Erythroblast (primary cell): ENCODE measurements at regions not wholly inside any gene's neighbourhood (a gene's known extent, or its start where the extent isn't known, plus 50 kb on each side); places are given as distances from the start of the nearest gene placed in this dataset.

Experiments
- GATA1 ChIP-seq: IDR thresholded peaks from 2 replicates; pipeline ENCODE4 v1.6.1; 2011; ENCODE audit warnings: low read depth, mild to moderate bottlenecking, control low read depth, low read length, moderate library complexity
- POLR2A ChIP-seq: IDR thresholded peaks from 2 replicates; pipeline ENCODE4 v1.6.1; 2011; ENCODE audit warnings: mild to moderate bottlenecking, low read length

DNA sequence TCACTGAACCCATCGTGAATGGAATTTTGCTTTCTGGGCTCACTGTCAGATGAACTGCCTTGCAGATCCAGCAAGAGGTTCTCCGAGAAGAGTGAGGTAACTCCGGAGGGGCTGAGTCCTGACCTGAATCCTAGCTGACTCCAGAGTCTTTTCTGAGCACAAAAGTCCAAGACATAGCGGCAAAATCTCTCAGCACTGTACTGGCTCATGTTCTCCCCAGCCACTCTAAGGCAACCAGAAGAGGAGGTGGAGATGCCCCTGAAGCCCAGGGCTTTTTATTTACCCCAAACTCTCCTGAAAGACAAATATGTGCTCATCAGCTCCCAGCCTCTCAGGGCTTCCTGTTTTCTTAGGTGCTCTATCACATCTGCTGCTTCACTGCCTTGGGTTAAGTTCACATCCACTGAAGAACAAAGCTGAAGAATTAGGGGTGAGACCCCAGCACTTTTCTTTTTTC lies 221.8 kb downstream of the MREG start:
- TF ChIP-seq POLR2A = no peak
- no peak for TF ChIP-seq GATA1
